Activated naive CD8-positive, alpha-beta T cell (primary cell): ENCODE measurements at regions not wholly inside any gene's neighbourhood (a gene's known extent, or its start where the extent isn't known, plus 50 kb on each side); places are given as distances from the start of the nearest gene placed in this dataset.

Source experiments
- H3K27ac Mint-ChIP-seq: one replicate; pipeline ENCODE4 v1.8.0; 2021; ENCODE audit warnings: mixed read lengths
- H3K27me3 Mint-ChIP-seq: one replicate; pipeline ENCODE4 v1.8.0; 2021; ENCODE audit warnings: mixed read lengths
- H3K36me3 Mint-ChIP-seq: one replicate; pipeline ENCODE4 v1.8.0; 2021; ENCODE audit warnings: mixed read lengths
- H3K4me1 Mint-ChIP-seq: one replicate; pipeline ENCODE4 v1.8.0; 2021; ENCODE audit warnings: low read depth, mixed read lengths
- H3K4me3 Mint-ChIP-seq: one replicate; pipeline ENCODE4 v1.8.0; 2021; ENCODE audit warnings: mild to moderate bottlenecking, mixed read lengths
- H3K9me3 Mint-ChIP-seq: one replicate; pipeline ENCODE4 v1.8.0; 2021; ENCODE audit warnings: low read depth, mixed read lengths

- H3K9me3 Mint-ChIP-seq, result no peaks in the 10 kb centered on the region
- no peak overlapping the region for H3K27ac Mint-ChIP-seq
- H3K36me3 Mint-ChIP-seq, result no peaks in the 10 kb centered on the region
- H3K4me1 Mint-ChIP-seq, result peaks cover 2% of the 10 kb centered on the region
- no peak overlapping the region for H3K4me3 Mint-ChIP-seq
- H3K27me3 Mint-ChIP-seq, result peaks cover 5% of the 10 kb centered on the region
Measured at GRCh38 chr5:148926207-148926606, 99.8 kb downstream of the ADRB2 start.

- no peak overlapping the region for H3K27ac Mint-ChIP-seq
- H3K36me3 Mint-ChIP-seq, result no peaks in the 10 kb centered on the region
Measured at GRCh38 chr5:148927307-148927946, 101.0 kb downstream of the ADRB2 start.

GRCh38 chr5:148928141-148928540 is 101.7 kb downstream of the ADRB2 start:
- Mint-ChIP-seq H3K4me3 (no peak overlapping the region), H3K27ac (no peak overlapping the region), H3K9me3 (no peaks in the 10 kb centered on the region), H3K4me1 (no peaks in the 10 kb centered on the region), H3K36me3 (no peaks in the 10 kb centered on the region), H3K27me3 (peaks cover 1% of the 10 kb centered on the region)

More at GRCh38 chr5:148927307-148927946, 101.0 kb downstream of the ADRB2 start:
- Mint-ChIP-seq H3K27me3 (peaks cover 2% of the 10 kb centered on the region), H3K4me1 (peaks cover under 1% of the 10 kb centered on the region), H3K9me3 (no peaks in the 10 kb centered on the region), H3K4me3 (no peak overlapping the region)

- no peaks in the 10 kb centered on the region for H3K36me3 Mint-ChIP-seq
- H3K9me3 Mint-ChIP-seq, result no peaks in the 10 kb centered on the region
- H3K4me1 Mint-ChIP-seq, result no peaks in the 10 kb centered on the region
- no peaks in the 10 kb centered on the region for H3K27me3 Mint-ChIP-seq
- no peak overlapping the region for H3K27ac Mint-ChIP-seq
- no peak overlapping the region for H3K4me3 Mint-ChIP-seq
Measured at GRCh38 chr5:148931453-148932057, 105.1 kb downstream of the ADRB2 start.

- H3K9me3 Mint-ChIP-seq, result no peaks in the 10 kb centered on the region
- no peaks in the 10 kb centered on the region for H3K36me3 Mint-ChIP-seq
- H3K27ac Mint-ChIP-seq, result no peak overlapping the region
- H3K4me3 Mint-ChIP-seq, result no peak overlapping the region
- H3K4me1 Mint-ChIP-seq, result no peaks in the 10 kb centered on the region
- no peaks in the 10 kb centered on the region for H3K27me3 Mint-ChIP-seq
Measured at GRCh38 chr5:148932355-148932935, 106.0 kb downstream of the ADRB2 start.

GRCh38 chr5:148933903-148934432 is 107.6 kb downstream of the ADRB2 start:
- Mint-ChIP-seq H3K27me3 (peaks cover 1% of the 10 kb centered on the region), H3K36me3 (no peaks in the 10 kb centered on the region), H3K4me1 (no peaks in the 10 kb centered on the region), H3K27ac (no peak overlapping the region), H3K9me3 (no peaks in the 10 kb centered on the region), H3K4me3 (no peak overlapping the region)

GRCh38 chr5:148934895-148935400 is 108.5 kb downstream of the ADRB2 start:
- Mint-ChIP-seq H3K9me3 (no peaks in the 10 kb centered on the region), H3K4me1 (no peaks in the 10 kb centered on the region), H3K27ac (no peak overlapping the region), H3K36me3 (no peaks in the 10 kb centered on the region), H3K4me3 (no peak overlapping the region), H3K27me3 (peaks cover 1% of the 10 kb centered on the region)

GRCh38 chr5:148937239-148937638 is 110.8 kb downstream of the ADRB2 start:
- H3K36me3 Mint-ChIP-seq, result no peaks in the 10 kb centered on the region
- no peak overlapping the region for H3K27ac Mint-ChIP-seq
- no peaks in the 10 kb centered on the region for H3K4me1 Mint-ChIP-seq
- H3K27me3 Mint-ChIP-seq, result peaks cover 7% of the 10 kb centered on the region
- H3K9me3 Mint-ChIP-seq, result no peaks in the 10 kb centered on the region
- no peak overlapping the region for H3K4me3 Mint-ChIP-seq

GRCh38 chr5:148937830-148938521 is 111.6 kb downstream of the ADRB2 start:
- no peak overlapping the region for H3K4me3 Mint-ChIP-seq
- no peaks in the 10 kb centered on the region for H3K4me1 Mint-ChIP-seq
- no peaks in the 10 kb centered on the region for H3K36me3 Mint-ChIP-seq
- H3K9me3 Mint-ChIP-seq, result no peaks in the 10 kb centered on the region
- H3K27me3 Mint-ChIP-seq, result peaks cover 7% of the 10 kb centered on the region
- H3K27ac Mint-ChIP-seq, result no peak overlapping the region

GRCh38 chr5:148938522-148938882 is 112.1 kb downstream of the ADRB2 start:
- peaks cover 7% of the 10 kb centered on the region for H3K27me3 Mint-ChIP-seq

GRCh38 chr5:148939676-148940075 is 113.3 kb downstream of the ADRB2 start:
- no peaks in the 10 kb centered on the region for H3K36me3 Mint-ChIP-seq
- H3K27me3 Mint-ChIP-seq, result peaks cover 7% of the 10 kb centered on the region
- H3K4me1 Mint-ChIP-seq, result no peaks in the 10 kb centered on the region
- H3K4me3 Mint-ChIP-seq, result no peak overlapping the region
- H3K27ac Mint-ChIP-seq, result no peak overlapping the region
- H3K9me3 Mint-ChIP-seq, result no peaks in the 10 kb centered on the region

More at GRCh38 chr5:148938522-148938882, 112.1 kb downstream of the ADRB2 start:
- Mint-ChIP-seq H3K4me3 (no peak overlapping the region), H3K36me3 (no peaks in the 10 kb centered on the region), H3K27ac (no peak overlapping the region), H3K9me3 (no peaks in the 10 kb centered on the region), H3K4me1 (no peaks in the 10 kb centered on the region)

GRCh38 chr5:148941810-148942209 is 115.4 kb downstream of the ADRB2 start:
- no peak overlapping the region for H3K4me3 Mint-ChIP-seq
- peaks cover 7% of the 10 kb centered on the region for H3K27me3 Mint-ChIP-seq
- no peak overlapping the region for H3K27ac Mint-ChIP-seq
- no peaks in the 10 kb centered on the region for H3K36me3 Mint-ChIP-seq
- no peaks in the 10 kb centered on the region for H3K4me1 Mint-ChIP-seq
- H3K9me3 Mint-ChIP-seq, result no peaks in the 10 kb centered on the region

GRCh38 chr5:148949841-148950470 is 112.9 kb downstream of the SH3TC2 start:
- Mint-ChIP-seq H3K27me3 (no peaks in the 10 kb centered on the region), H3K27ac (no peak overlapping the region), H3K4me1 (no peaks in the 10 kb centered on the region), H3K36me3 (no peaks in the 10 kb centered on the region), H3K9me3 (no peaks in the 10 kb centered on the region), H3K4me3 (no peak overlapping the region)

GRCh38 chr5:148950471-148950863 is 112.4 kb downstream of the SH3TC2 start:
- Mint-ChIP-seq H3K4me1 (no peaks in the 10 kb centered on the region), H3K4me3 (no peak overlapping the region), H3K36me3 (no peaks in the 10 kb centered on the region), H3K27me3 (no peaks in the 10 kb centered on the region), H3K27ac (no peak overlapping the region), H3K9me3 (no peaks in the 10 kb centered on the region)
